Upper lobe of left lung (tissue), 6 donors: ENCODE measurements at regions not wholly inside any gene's neighbourhood (a gene's known extent, or its start where the extent isn't known, plus 50 kb on each side); places are given as distances from the start of the nearest gene placed in this dataset.

ENCODE experiments used
- ATAC-seq, 2 donors: fragments of 200-7000 bp; cut with Tn5 transposase; one replicate each; pipeline ENCODE4 v1.9.1; 2022; ENCODE audit warnings: mild to moderate bottlenecking in 2 of 2, moderate library complexity in 2 of 2; ENCODE audit not compliant: low FRiP score in 2 of 2
- DNase-seq, 2 donors: peaks; one replicate each; pipeline ENCODE4 v3.0.0-alpha.2; 2019 to 2020
- H3K27ac ChIP-seq, 4 donors: fragments of 200-600 bp; sonication (generic); one replicate each; pipeline ENCODE4 v1.5.1; 2016 to 2019
- H3K27me3 ChIP-seq, 4 donors: fragments of 200-600 bp; sonication (generic); one replicate each; pipeline ENCODE4 v1.5.1; 2017 to 2019
- H3K36me3 ChIP-seq, 4 donors: fragments of 200-600 bp; sonication (generic); one replicate each; pipeline ENCODE4 v1.5.1; 2016 to 2019
- H3K4me1 ChIP-seq, 4 donors: fragments of 200-600 bp; sonication (generic); one replicate each; pipeline ENCODE4 v1.5.1; 2018 to 2019
- H3K4me3 ChIP-seq, 4 donors: fragments of 200-600 bp; sonication (generic); one replicate each; pipeline ENCODE4 v1.5.1; 2017 to 2019; ENCODE audit warnings: mild to moderate bottlenecking in 2 of 4, moderate library complexity in 1 of 4
- H3K9me3 ChIP-seq, 4 donors: fragments of 200-600 bp; sonication (generic); one replicate each; pipeline ENCODE4 v1.5.1; 2018 to 2019
- EP300 ChIP-seq, 4 donors: sonication (generic); formaldehyde crosslinking; IDR thresholded peaks; one replicate each; pipeline ENCODE4 v1.5.1; 2017; ENCODE audit warnings: antibody characterized with exemption in 4 of 4, control low read depth in 2 of 4
- POLR2A ChIP-seq, 4 donors: fragments of 450-650 bp; IDR thresholded peaks; one replicate each; pipeline ENCODE4 v1.5.1; 2016 to 2017; ENCODE audit warnings: antibody characterized with exemption in 4 of 4, mild to moderate bottlenecking in 2 of 4
- POLR2AphosphoS5 ChIP-seq, 2 donors: sonication (generic); formaldehyde crosslinking; IDR thresholded peaks; one replicate each; pipeline ENCODE4 v1.5.1; 2017; ENCODE audit warnings: antibody characterized with exemption in 2 of 2
- WGBS, 2 donors: methylation state at CpG; one replicate each; pipeline ENCODE4 v1.1.5; 2017 to 2018; 5-methylcytosine and 5-hydroxymethylcytosine counted together
- TF ChIP-seq, protein P1 (sequence below), 6 experiments: fragments of 450-650 bp in 4 of 6; fragments of 200-600 bp in 2 of 6; sonication (generic) in 2 of 6; IDR thresholded peaks; one replicate each; pipeline ENCODE4 v1.5.1; 2016 to 2019; ENCODE audit warnings: antibody characterized with exemption in 6 of 6
- donor health status: DM: no; HTN: no; CAD: no; lungs with moderate emphysema.
- donor health status: DM: no; HTN: yes; CAD: no; lungs with severe emphysema.

GRCh38 chr5:92911293-92911692 lies 669.7 kb downstream of the NR2F1-AS1 start:
- TF ChIP-seq POLR2AphosphoS5 (IDR thresholded peaks at IDR 0.05): no peak
- TF ChIP-seq POLR2A (IDR thresholded peaks at IDR 0.05): no peak
- TF ChIP-seq, protein P1, sequence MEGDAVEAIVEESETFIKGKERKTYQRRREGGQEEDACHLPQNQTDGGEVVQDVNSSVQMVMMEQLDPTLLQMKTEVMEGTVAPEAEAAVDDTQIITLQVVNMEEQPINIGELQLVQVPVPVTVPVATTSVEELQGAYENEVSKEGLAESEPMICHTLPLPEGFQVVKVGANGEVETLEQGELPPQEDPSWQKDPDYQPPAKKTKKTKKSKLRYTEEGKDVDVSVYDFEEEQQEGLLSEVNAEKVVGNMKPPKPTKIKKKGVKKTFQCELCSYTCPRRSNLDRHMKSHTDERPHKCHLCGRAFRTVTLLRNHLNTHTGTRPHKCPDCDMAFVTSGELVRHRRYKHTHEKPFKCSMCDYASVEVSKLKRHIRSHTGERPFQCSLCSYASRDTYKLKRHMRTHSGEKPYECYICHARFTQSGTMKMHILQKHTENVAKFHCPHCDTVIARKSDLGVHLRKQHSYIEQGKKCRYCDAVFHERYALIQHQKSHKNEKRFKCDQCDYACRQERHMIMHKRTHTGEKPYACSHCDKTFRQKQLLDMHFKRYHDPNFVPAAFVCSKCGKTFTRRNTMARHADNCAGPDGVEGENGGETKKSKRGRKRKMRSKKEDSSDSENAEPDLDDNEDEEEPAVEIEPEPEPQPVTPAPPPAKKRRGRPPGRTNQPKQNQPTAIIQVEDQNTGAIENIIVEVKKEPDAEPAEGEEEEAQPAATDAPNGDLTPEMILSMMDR (IDR thresholded peaks at IDR 0.05): no peak
- no peak for TF ChIP-seq EP300 (IDR thresholded peaks at IDR 0.05)
- Histone ChIP-seq H3K36me3 (no peaks in the 10 kb centered on the region), H3K27me3 (no peaks in the 10 kb centered on the region), H3K27ac (no peak overlapping the region), H3K4me1 (no peaks in the 10 kb centered on the region), H3K9me3 (no peaks in the 10 kb centered on the region), H3K4me3 (no peak overlapping the region)
- ATAC-seq (no peak), DNase-seq (no peak)

DNA sequence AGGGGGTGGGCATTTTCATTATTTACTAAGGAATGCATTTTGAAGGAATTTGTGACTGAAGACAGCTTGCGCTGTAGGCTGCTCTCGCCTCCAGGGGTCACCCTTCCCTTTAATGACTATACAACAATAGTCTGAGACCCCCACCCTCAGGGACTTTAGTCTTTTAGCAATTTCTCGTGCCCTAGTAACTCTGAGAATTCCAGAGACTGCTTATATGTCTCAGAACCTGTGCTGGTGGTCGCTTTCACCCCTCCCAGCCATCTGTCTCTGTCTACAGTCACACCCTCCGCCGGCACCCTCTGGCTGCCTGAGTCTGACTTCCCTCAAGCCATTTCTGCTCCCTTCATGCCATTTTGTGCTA lies 671.4 kb downstream of the NR2F1-AS1 start:
- WGBS, 2 donors: 49 to 63% methylated on average over 6 of the region's 6 CpGs
- Histone ChIP-seq H3K4me1 (no peaks in the 10 kb centered on the region), H3K36me3 (no peaks in the 10 kb centered on the region), H3K9me3 (no peaks in the 10 kb centered on the region), H3K27ac (no peak overlapping the region), H3K4me3 (no peak overlapping the region), H3K27me3 (no peaks in the 10 kb centered on the region)
- TF ChIP-seq POLR2AphosphoS5 (IDR thresholded peaks at IDR 0.05): no peak
- TF ChIP-seq, protein P1 (IDR thresholded peaks at IDR 0.05): no peak
- TF ChIP-seq EP300 (IDR thresholded peaks at IDR 0.05): no peak
- TF ChIP-seq POLR2A (IDR thresholded peaks at IDR 0.05): no peak
- peak in 1 of 2 donors; percentile 11 for ATAC-seq
- no peak for DNase-seq

DNA sequence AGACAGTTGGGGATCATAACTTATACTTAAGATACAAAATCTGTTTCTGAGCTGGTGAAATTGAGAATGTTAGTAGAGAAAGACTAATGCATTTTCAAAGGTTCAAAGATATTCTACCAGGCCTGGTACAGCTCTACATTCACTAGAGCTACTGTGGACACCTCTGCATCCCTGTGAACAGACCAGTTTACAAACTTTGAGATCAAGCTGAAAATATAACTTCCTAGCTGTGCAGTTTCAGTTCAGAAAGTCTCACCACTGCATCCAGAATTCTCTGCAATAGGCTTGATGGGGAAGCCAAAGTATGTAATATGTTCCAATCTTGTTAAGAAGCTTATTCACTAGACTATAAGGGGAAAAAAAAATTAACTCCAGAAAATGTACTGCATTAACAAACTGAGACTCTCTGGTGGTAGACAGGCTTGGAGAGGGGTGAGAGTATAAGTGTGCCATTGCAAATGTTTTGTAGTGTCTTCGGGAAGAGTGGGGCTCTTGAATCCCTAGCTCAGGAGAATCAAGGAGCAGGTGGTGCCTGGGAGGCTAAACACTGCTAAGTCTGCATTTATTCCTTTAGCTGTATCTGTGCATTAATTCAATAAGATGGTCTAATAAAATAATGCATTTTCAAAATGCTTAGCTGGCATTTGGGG lies 671.9 kb downstream of the NR2F1-AS1 start:
- Histone ChIP-seq H3K27ac (no peak overlapping the region), H3K4me3 (no peak overlapping the region), H3K27me3 (no peaks in the 10 kb centered on the region), H3K9me3 (no peaks in the 10 kb centered on the region), H3K4me1 (no peaks in the 10 kb centered on the region), H3K36me3 (no peaks in the 10 kb centered on the region)
- ATAC-seq (no peak), DNase-seq (no peak)
- 39 to 56% methylated on average over 1 of the region's 1 CpG for WGBS, 2 donors
- no peak for TF ChIP-seq EP300 (IDR thresholded peaks at IDR 0.05)
- TF ChIP-seq POLR2AphosphoS5 (IDR thresholded peaks at IDR 0.05): no peak
- TF ChIP-seq, protein P1 (IDR thresholded peaks at IDR 0.05): no peak
- no peak for TF ChIP-seq POLR2A (IDR thresholded peaks at IDR 0.05)

- Histone ChIP-seq H3K4me3 (no peak overlapping the region), H3K4me1 (no peaks in the 10 kb centered on the region), H3K36me3 (no peaks in the 10 kb centered on the region), H3K9me3 (no peaks in the 10 kb centered on the region), H3K27ac (peak overlapping the region in 1 of 4 donors; percentile 0), H3K27me3 (no peaks in the 10 kb centered on the region)
- DNase-seq (no peak), ATAC-seq (no peak)
- 40 to 51% methylated on average over 2 of the region's 2 CpGs for WGBS, 2 donors
- TF ChIP-seq POLR2A (IDR thresholded peaks at IDR 0.05) (no peak), EP300 (IDR thresholded peaks at IDR 0.05) (no peak), POLR2AphosphoS5 (IDR thresholded peaks at IDR 0.05) (no peak)
- TF ChIP-seq, protein P1 (IDR thresholded peaks at IDR 0.05): no peak
Observed at GRCh38 chr5:92907938-92908606, 672.9 kb downstream of the NR2F1-AS1 start.
